Stimulated activated CD4-positive, alpha-beta T cell treated with anti-CD3 and anti-CD28 coated beads, Interleukin-4, amount 100 ng/mL, for 48 hours (primary cell): ENCODE measurements at regions not wholly inside any gene's neighbourhood (a gene's known extent, or its start where the extent isn't known, plus 50 kb on each side); places are given as distances from the start of the nearest gene placed in this dataset.
"Not testable (repeated sequence)": the region's sequence is repeated elsewhere in the genome, so short reads cannot be mapped to it uniquely, and the experiment has no call there.

Experiments
- DNase-seq, 2 donors: peaks; one replicate each; pipeline ENCODE4 v3.0.0-alpha.2; 2020; ENCODE audit warnings: low read depth in 2 of 2

- DNase-seq, result no peak
Measured at GRCh38 chr14:49367696-49368095, 218.5 kb downstream of the RPS29 start.

- DNase-seq, result no peak
Measured at GRCh38 chr14:49366416-49366815, 219.8 kb downstream of the RPS29 start.

GRCh38 chr14:49364752-49365117 lies 221.4 kb downstream of the RPS29 start:
- no peak for DNase-seq

DNA sequence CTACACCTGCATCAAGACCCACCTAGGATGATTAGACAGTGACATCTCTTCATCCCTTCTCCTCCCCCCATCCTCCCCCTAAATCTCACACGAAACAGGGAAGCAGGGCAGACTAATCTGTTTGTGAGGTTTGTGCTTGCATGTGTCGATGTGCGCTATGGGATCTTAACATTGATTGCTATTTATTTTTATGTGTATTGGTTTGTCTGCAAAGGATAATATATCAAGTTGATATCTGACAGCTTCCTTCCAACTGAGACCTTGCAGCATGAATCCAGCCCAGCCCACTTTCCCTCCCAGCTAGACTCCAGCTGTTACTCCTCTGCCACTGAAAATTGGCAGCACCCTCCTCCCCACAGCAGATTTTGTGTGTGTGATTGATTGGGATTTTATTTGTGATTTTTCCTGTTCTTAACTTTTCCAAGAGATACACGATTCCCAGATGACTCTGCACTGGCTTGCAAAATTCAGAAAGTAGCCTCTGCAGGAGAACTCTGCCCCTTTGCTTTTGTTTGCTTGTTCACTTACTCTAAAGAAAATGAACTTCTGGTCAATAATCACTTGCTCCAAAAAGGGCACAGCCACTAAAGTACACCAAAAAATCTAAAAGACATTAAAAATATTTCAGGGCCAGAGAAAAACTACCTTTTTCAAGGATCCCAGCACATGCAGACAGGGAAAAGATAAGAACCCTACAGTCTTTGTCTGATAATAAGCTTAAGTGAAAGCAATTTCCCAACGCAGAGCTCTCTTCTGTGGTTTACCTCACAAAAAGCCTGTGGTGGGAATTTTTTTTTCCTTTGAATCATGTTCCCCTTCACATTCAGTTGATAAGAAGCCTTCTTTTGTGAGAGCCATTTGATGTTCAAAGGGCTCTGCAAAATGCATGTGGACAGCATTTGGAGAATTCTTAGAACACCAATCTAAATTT lies 222.1 kb downstream of the RPS29 start:
- DNase-seq, result no peak

DNA sequence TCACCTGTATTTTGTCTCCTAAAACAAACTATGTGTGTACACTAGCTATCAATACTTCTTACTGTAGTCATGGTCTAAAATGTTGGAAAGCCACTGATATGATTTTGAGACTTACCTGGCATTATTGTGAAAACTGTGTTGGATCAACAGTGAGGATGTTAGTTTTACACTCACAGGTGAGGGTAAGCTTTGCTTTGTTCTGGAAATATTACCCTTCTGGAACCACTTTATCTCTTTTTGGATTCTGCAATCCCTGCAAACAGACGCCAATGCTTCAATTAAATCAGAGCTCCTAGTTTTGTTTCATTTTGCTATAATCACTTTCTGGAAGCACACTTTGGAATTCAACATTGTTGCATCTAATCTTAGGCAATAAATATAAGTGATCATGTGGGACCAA lies 223.3 kb downstream of the RPS29 start:
- DNase-seq, result no peak

- DNase-seq, result no peak
Measured at GRCh38 chr14:49339130-49339529, 247.1 kb downstream of the RPS29 start.

GRCh38 chr14:49319810-49320209 lies 266.4 kb downstream of the RPS29 start:
- no peak for DNase-seq

DNA sequence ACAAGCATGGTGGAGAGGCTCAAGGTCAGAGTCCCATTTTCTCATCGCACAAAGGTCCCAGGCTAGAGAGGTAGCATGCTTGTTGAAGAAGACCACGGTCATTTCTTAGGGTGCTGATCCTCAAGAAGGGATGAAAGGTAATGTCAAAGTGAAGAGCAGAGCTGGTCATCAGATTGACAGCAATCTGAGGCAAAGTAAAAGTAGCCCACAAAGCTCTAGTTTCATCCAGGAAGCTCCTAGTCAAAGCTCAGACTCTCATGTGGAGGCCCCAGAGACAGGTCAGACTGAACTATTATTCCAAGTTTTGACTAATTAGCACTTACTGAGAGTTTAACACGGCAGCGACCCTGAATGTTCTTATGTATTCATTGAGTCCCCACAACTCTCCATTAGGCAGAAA lies 270.6 kb downstream of the RPS29 start:
- no peak for DNase-seq

GRCh38 chr14:49314737-49315136 lies 271.4 kb downstream of the RPS29 start:
- DNase-seq, result no peak

GRCh38 chr14:49313108-49313507 lies 273.1 kb downstream of the RPS29 start:
- no peak for DNase-seq

DNA sequence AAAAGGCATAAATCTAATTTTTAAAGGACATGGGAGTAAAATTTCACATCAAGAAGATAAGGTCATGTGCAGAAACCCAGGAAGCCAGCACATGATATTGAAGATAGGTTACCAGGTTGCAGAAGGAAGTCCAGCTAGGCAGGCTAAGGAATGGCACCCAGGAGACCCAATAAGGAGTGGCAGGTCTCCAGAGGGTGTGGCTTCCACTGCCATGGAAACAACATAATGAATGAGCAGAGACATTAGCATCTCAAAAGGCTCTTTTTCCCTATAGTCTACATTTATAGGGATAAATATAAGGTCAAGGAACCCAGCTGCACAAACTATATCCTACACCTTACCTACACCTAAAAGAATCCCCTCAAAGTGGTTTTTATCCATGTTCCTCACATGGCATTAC lies 275.9 kb downstream of the RPS29 start:
- no peak for DNase-seq

DNA sequence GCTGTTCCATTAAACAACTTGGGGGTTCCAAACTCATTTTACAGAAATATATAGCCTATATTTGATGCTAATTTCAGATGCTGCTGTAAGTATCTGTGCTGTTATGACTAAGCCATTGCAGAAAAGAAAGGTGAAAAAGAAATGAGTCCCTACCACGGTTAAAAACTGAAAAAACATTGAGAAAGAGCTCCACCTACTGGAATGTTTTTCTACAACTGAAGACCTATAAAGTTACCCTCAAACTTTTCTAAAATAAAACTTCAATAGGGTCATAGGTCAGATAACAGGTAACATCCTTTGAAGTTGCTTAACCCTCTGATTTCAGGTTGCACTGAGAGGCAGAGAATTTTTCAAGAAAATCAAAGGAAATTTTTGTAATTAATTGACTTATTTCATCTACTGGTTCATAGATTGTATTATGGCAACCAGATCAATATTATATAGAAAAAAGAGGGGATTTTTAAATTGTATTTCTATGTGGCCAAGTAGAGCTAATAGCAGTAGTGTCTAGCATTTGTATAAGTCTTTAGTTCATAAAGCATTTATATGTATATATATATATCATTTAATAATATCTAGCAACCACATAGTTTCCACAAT lies 279.9 kb downstream of the RPS29 start:
- no peak for DNase-seq

DNA sequence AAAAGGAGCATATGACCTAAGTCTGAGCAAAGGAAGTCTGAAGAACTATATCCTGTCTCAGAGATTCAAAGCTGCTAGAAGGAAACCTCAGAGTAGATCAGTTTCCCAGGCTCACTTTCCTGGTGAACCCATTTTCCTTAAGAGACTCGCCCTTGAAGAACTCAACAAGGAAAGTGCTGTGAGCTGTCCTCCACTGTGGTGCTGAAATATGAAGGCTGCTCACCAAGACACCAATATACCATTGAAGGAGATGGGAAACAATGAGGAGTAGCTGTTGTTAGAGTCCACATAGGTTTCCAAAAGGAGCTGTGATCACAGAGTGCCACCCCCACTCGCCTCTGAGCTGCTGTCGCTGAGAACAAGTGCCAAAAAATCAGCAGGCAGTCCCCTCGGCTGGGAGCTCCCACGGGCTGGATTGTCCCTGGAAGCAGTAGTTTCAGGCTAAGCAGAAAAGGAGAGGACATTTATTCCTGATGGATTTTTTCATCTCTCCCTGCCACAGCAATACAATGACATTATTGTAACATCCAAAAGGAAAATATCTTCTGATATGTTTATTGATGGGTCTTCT lies 282.1 kb downstream of the RPS29 start:
- no peak for DNase-seq

DNA sequence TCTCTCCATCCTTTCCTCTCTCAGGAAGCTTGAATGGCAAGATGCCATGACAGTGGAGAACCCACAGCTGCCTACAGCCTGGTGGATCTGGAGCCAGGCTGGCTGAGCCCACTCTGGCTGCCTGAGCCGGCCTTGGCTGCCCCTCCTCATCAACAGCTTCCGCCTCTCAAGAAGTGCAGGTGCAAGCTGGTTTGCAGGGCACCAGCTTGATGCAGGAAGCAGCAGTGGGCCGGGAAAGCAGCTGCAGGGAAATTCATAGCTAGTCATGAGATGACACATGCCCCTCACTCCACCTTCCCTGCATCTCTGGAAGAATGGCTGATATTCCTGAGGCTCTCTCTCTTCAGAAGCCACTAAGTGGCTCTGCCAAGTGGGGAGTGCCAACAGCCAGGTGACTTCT lies 289.1 kb downstream of the RPS29 start:
- no peak for DNase-seq

DNA sequence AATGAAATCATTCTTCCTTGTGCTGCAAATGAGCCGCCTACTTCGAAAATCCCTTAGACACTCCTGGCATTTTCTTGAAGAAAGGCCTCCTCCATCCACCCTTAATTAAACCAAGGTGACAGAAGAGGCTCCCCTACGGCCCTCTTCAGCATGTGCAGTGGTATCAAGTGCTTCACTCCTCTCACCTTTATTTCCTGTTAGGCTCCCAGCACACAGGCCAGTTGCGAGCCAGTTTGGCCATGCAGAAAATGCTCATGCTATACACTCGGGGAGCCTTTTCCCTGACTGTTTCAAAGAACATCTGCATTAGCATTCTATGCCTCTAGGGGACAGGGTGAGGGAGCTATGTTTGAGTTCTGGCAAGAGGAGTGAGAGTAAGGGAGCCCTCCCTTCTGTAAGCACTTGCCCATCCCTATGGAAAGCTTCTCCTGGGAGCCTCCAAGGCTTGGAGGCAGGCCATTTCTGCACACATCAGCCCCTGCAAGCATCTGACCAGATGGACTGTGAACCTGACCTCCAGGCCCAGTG lies 291.5 kb downstream of the RPS29 start:
- DNase-seq, result no peak

DNA sequence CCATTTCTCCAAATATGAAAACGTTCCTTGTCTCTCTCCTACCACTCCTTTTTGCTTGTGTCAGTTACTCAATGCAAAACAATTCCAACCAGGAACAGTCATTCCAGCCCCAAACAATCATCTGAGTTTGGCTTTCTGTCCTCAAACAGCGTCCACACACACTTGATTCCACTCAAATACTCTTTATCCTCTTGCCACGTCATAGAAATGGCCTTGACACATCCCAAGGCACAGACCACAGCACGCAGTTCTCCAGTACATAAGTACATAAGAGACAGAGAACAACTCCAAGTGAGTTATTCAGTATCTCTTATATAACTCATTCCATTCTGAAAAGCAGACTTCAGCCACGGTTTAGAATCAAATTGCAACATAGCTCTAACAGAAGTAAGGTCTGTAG lies 299.2 kb downstream of the RPS29 start:
- no peak for DNase-seq

GRCh38 chr14:49286257-49286983 lies 299.8 kb downstream of the RPS29 start:
- no peak for DNase-seq

GRCh38 chr14:49280566-49280965 lies 305.6 kb downstream of the RPS29 start:
- DNase-seq, result no peak

- DNase-seq, result no peak
Measured at GRCh38 chr14:49250517-49250916, 335.7 kb downstream of the RPS29 start.

DNA sequence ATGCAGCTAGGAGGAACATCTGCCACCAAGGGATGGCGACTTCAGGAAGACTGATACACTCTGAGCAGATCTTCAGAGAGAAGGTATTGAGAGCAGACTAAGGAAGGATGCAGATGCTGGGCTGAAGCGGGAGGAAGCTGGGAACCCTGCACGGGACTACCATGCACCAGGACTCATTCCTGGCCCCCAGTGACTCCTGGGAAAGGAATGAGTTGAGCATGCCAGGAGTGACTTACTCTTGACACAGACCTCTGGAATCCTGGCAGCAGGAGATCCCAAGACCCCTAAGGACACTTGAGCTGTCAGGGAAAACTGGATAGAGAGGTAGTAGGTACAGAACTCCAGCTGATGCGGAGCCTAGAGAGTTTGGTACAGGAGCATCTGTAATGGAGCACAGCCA lies 336.1 kb downstream of the RPS29 start:
- DNase-seq, result no peak

GRCh38 chr14:49249022-49249421 lies 337.2 kb downstream of the RPS29 start:
- no peak for DNase-seq

- not testable (repeated sequence) for DNase-seq
Measured at GRCh38 chr14:49243777-49244176, 342.4 kb downstream of the RPS29 start.
